HFFc6 (cell line): ENCODE measurements at regions not wholly inside any gene's neighbourhood (a gene's known extent, or its start where the extent isn't known, plus 50 kb on each side); places are given as distances from the start of the nearest gene placed in this dataset.

Source experiments
- DNase-seq: peaks from one replicate; pipeline ENCODE4 v3.0.0-alpha.2; 2018
- H3K27ac Mint-ChIP-seq: 2 replicates; pipeline ENCODE4 v1.8.0; 2020; ENCODE audit warnings: mild to moderate bottlenecking, mixed read lengths
- H3K27me3 Mint-ChIP-seq: 2 replicates; pipeline ENCODE4 v1.8.0; 2021; ENCODE audit warnings: mild to moderate bottlenecking, moderate library complexity, mixed read lengths; ENCODE audit not compliant: insufficient read depth
- H3K36me3 Mint-ChIP-seq: 2 replicates; pipeline ENCODE4 v1.8.0; 2021; ENCODE audit warnings: low read depth, mixed read lengths
- H3K4me1 Mint-ChIP-seq: 2 replicates; pipeline ENCODE4 v1.8.0; 2020; ENCODE audit warnings: low read depth, mixed read lengths
- H3K4me3 Mint-ChIP-seq: 2 replicates; pipeline ENCODE4 v1.8.0; 2020; ENCODE audit warnings: mild to moderate bottlenecking, moderate library complexity, mixed read lengths
- H3K9me3 Mint-ChIP-seq: 2 replicates; pipeline ENCODE4 v1.8.0; 2020; ENCODE audit warnings: mild to moderate bottlenecking, mixed read lengths
- TF ChIP-seq, protein P1 (sequence below): fragments of 200-600 bp; sonication (generic); IDR thresholded peaks from 2 replicates; pipeline ENCODE4 v1.5.0; 2021; ENCODE audit warnings: antibody characterized with exemption, mild to moderate bottlenecking

DNA sequence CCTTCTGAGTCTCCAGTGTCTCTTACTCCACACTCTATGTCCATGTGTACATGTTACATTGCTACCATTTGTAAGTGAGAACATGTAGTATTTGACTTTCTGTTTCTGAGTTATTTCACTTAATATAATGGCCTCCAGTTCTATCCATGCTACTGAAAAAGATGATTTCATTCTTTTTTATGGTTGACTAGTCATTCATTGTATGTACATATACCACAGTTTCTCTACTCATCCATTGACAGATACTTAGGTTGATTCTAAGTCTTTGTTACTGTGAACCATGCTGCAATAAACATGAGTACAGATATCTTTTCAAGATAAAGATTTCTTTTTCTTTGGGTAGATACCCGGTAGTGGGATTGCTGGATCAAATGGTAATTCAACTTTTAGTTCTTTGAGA lies 107.1 kb upstream of the CHD1 start:
- Mint-ChIP-seq H3K36me3 (no peaks in the 10 kb centered on the region), H3K9me3 (no peaks in the 10 kb centered on the region), H3K4me1 (peaks cover 22% of the 10 kb centered on the region), H3K27me3 (peaks cover 12% of the 10 kb centered on the region; the same call in 1 of the 2 replicates), H3K4me3 (no peak overlapping the region), H3K27ac (no peak overlapping the region)
- TF ChIP-seq, protein P1, sequence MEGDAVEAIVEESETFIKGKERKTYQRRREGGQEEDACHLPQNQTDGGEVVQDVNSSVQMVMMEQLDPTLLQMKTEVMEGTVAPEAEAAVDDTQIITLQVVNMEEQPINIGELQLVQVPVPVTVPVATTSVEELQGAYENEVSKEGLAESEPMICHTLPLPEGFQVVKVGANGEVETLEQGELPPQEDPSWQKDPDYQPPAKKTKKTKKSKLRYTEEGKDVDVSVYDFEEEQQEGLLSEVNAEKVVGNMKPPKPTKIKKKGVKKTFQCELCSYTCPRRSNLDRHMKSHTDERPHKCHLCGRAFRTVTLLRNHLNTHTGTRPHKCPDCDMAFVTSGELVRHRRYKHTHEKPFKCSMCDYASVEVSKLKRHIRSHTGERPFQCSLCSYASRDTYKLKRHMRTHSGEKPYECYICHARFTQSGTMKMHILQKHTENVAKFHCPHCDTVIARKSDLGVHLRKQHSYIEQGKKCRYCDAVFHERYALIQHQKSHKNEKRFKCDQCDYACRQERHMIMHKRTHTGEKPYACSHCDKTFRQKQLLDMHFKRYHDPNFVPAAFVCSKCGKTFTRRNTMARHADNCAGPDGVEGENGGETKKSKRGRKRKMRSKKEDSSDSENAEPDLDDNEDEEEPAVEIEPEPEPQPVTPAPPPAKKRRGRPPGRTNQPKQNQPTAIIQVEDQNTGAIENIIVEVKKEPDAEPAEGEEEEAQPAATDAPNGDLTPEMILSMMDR, result no peak
- DNase-seq, result no peak

DNA sequence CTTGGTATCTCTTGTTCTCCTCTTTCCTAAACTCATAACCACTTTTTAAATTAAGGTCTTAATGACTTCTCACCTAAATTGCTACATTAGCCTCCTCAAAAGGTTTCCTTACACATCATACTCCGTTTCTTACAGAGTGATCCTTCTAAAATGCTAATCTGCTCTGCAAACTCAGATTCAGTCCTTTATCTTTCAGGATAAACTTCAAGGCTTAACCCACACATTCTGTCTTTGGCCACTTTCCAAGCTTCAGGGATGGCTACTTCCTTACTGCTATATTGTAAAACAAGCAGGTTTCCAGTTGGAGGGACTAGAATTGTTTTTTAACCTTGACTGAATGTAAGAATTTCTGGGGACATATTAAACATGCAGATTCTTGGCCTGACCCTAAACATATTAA lies 105.5 kb upstream of the CHD1 start:
- peak overlapping the region; percentile 84; the same call in 1 of the 2 replicates for H3K4me3 Mint-ChIP-seq
- no peak overlapping the region for H3K27ac Mint-ChIP-seq
- peaks cover 24% of the 10 kb centered on the region for H3K4me1 Mint-ChIP-seq
- no peak for DNase-seq
- no peaks in the 10 kb centered on the region for H3K36me3 Mint-ChIP-seq
- TF ChIP-seq, protein P1, result no peak
- peaks cover 5% of the 10 kb centered on the region; the same call in 1 of the 2 replicates for H3K27me3 Mint-ChIP-seq
- H3K9me3 Mint-ChIP-seq, result no peaks in the 10 kb centered on the region

DNA sequence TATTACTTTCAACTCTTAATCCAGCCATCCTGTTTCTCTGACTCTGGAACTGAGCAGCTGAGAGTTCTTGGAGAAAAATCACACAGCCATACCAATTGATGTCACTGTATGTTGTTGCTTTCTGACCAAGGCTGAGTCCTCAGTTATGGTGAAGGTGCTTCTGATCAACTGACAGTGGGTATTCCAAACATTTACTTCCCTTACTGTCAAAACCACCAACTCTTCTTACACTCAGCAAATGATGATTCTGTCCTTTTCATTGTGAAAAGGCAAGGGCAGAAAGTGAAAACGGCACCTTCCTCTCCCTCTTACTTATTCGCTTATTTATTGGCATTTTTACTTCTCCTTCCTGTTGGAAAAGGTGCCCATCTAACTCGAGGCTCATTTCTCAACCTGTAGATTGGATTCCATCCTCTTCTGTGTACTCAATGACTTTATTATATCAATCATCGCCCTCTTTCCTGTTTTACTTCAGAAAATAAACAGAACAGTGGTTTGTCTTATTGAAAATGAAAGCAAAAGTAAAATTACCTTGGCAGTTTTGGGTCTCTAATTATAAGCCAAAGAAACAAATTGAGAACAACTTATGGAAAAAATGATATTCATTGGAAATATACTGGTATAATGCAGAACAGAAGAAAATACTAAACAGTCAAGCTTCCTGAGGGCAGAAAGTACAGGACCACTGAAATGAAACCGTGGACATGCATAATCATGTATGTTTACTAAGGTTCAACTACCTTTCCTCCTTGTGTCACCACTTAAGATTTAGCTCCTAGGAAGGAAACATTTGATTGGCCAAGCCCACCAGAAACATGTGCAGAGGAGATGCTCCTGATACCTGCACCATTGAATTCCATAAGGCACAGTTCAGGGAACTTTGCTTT lies 104.5 kb upstream of the CHD1 start:
- TF ChIP-seq, protein P1, result no peak
- Mint-ChIP-seq H3K9me3 (no peaks in the 10 kb centered on the region), H3K36me3 (no peaks in the 10 kb centered on the region), H3K4me3 (peak overlapping the region; percentile 84), H3K4me1 (peaks cover 29% of the 10 kb centered on the region), H3K27ac (peak overlapping the region; percentile 72; the same call in 1 of the 2 replicates), H3K27me3 (no peaks in the 10 kb centered on the region; the same call in none of the 2 replicates)
- DNase-seq, result no peak

DNA sequence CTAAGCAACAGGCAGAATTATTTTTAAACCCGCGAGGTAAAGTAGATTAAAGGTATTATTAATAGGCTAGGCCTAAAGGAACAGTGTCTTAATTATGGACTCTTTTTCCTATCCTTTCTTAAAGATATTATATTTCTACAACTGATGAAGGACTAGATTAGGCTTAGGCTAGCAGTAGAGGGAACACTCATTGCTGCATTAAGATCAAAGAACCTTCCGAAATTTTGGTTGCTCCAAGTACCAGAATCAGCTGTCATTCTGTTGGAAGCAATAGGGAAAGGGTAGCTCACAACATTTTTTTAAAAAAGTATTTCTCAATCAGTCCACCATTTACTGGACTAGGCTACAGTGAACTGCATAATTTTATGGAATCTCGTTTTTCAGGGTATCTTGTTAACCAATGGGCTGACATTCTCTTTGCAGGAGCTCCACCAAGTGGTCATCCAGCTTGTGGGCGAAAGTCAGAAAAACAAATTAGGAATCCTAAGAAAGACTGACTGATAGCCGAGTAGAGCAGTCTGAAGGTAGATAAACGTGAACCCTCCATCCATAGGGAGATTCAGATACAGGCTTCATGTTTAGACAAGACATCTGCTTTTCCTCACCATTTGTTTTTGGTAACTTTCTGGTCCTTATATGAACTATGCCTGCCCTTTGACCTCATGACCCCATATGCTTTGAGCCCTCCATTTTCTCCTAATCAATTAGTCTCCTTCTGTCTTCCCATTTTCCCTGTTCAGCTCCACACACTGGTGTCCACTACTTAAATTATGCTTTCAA lies 103.6 kb upstream of the CHD1 start:
- Mint-ChIP-seq H3K4me1 (peaks cover 31% of the 10 kb centered on the region), H3K36me3 (no peaks in the 10 kb centered on the region), H3K4me3 (peak overlapping the region; percentile 84), H3K27me3 (no peaks in the 10 kb centered on the region; the same call in none of the 2 replicates), H3K27ac (peak overlapping the region; percentile 12; the same call in 1 of the 2 replicates), H3K9me3 (no peaks in the 10 kb centered on the region)
- peak; percentile 77 for DNase-seq
- TF ChIP-seq, protein P1, result peak; percentile 85

DNA sequence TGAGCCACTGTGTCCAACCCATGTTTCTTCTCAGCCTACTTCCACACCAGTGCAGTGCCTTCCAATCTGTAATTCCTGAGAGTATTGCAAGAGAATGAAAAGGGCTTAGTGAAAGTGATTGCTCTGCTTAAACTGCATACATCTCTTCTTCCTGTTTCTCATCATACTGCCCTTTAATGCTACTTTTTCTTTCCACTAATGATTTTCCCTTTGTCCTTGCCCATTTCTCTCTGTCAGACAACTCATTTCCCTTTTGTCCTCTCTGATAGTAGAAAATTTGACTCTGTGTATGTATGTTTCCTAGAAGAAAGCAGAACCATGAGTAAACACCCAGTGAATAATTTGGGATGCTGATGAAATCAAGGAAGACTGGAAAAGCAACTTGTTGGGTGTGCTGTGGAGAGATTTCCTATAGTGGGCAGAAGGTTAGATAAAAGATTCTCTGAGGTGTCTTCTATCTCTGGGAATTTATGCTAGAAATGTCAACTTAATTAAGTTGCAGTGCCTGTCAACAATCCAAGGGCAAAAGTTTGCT lies 102.2 kb upstream of the CHD1 start:
- Mint-ChIP-seq H3K36me3 (no peaks in the 10 kb centered on the region), H3K4me1 (peaks cover 31% of the 10 kb centered on the region), H3K9me3 (no peaks in the 10 kb centered on the region), H3K27me3 (no peaks in the 10 kb centered on the region; the same call in none of the 2 replicates), H3K4me3 (no peak overlapping the region), H3K27ac (no peak overlapping the region)
- TF ChIP-seq, protein P1, result peak; percentile 8; the same call in 1 of the 2 replicates
- DNase-seq, result no peak
